ENCODE measurements at regions not wholly inside any gene's neighbourhood (a gene's known extent, or its start where the extent isn't known, plus 50 kb on each side); places are given as distances from the start of the nearest gene placed in this dataset.

- WGBS (ENCODE audit: low lambda C conversion rate, missing lambda C conversion rate): 58% methylated on average over 3 of the region's 3 CpGs
- no peak overlapping the region for H2AFZ ChIP-seq
- TF ChIP-seq EZH2phosphoT487 (IDR thresholded peaks at IDR 0.05; ENCODE audit: low read depth, severe bottlenecking, unreplicated experiment): no peak
- no peak for TF ChIP-seq EZH2 (IDR thresholded peaks at IDR 0.05; ENCODE audit: borderline replicate concordance)
- no peak for TF ChIP-seq CTCF (IDR thresholded peaks at IDR 0.05; ENCODE audit: poor library complexity)
Measured at GRCh38 chr12:43267818-43268217, 284.2 kb downstream of the ADAMTS20 start.

GRCh38 chr12:43261701-43262100 lies 290.3 kb downstream of the ADAMTS20 start:
- Histone ChIP-seq H2AFZ (no peak overlapping the region), H3K4me3 (no peak overlapping the region), H3K9me3 (ENCODE audit: low read depth) (no peaks in the 10 kb centered on the region), H3K4me2 (no peak overlapping the region), H3K9me2 (replicated peaks; ENCODE audit: insufficient read depth) (no peaks in the 10 kb centered on the region), H3K27ac (peak overlapping the region; percentile 9), H4K20me1 (ENCODE audit: insufficient read depth, poor library complexity, severe bottlenecking) (no peaks in the 10 kb centered on the region), H3K27me3 (no peaks in the 10 kb centered on the region), H3K4me1 (ENCODE audit: insufficient read depth) (no peaks in the 10 kb centered on the region), H3K36me3 (replicated peaks; ENCODE audit: insufficient read depth, low read depth) (no peaks in the 10 kb centered on the region), H3K79me2 (no peaks in the 10 kb centered on the region)
- WGBS (ENCODE audit: low lambda C conversion rate, missing lambda C conversion rate): 40% methylated on average over 1 of the region's 1 CpG
- TF ChIP-seq EZH2 (IDR thresholded peaks at IDR 0.05; ENCODE audit: borderline replicate concordance): no peak
- TF ChIP-seq CTCF (IDR thresholded peaks at IDR 0.05; ENCODE audit: poor library complexity): no peak
- no peak for TF ChIP-seq EZH2phosphoT487 (IDR thresholded peaks at IDR 0.05; ENCODE audit: low read depth, severe bottlenecking, unreplicated experiment)
- no peak for DNase-seq (ENCODE audit: low spot score)

More at GRCh38 chr12:43267818-43268217, 284.2 kb downstream of the ADAMTS20 start:
- Histone ChIP-seq H3K27me3 (no peaks in the 10 kb centered on the region), H3K4me2 (no peak overlapping the region), H3K27ac (no peak overlapping the region), H3K9me2 (replicated peaks; ENCODE audit: insufficient read depth) (no peaks in the 10 kb centered on the region), H3K9me3 (ENCODE audit: low read depth) (no peaks in the 10 kb centered on the region), H4K20me1 (ENCODE audit: insufficient read depth, poor library complexity, severe bottlenecking) (no peaks in the 10 kb centered on the region), H3K36me3 (replicated peaks; ENCODE audit: insufficient read depth, low read depth) (no peaks in the 10 kb centered on the region), H3K4me1 (ENCODE audit: insufficient read depth) (peaks cover 6% of the 10 kb centered on the region), H3K79me2 (no peaks in the 10 kb centered on the region), H3K4me3 (no peak overlapping the region)
- no peak for DNase-seq (ENCODE audit: low spot score)

GRCh38 chr12:43255522-43256111 lies 296.4 kb downstream of the ADAMTS20 start:
- H3K79me2 ChIP-seq: no peaks in the 10 kb centered on the region
- no peak overlapping the region for H3K4me2 ChIP-seq
- H3K27ac ChIP-seq: no peak overlapping the region
- H3K36me3 ChIP-seq (replicated peaks; ENCODE audit: insufficient read depth, low read depth): no peaks in the 10 kb centered on the region
- no peak for DNase-seq (ENCODE audit: low spot score)
- H4K20me1 ChIP-seq (ENCODE audit: insufficient read depth, poor library complexity, severe bottlenecking): no peaks in the 10 kb centered on the region
- H3K27me3 ChIP-seq: no peaks in the 10 kb centered on the region
- no peak for TF ChIP-seq EZH2 (IDR thresholded peaks at IDR 0.05; ENCODE audit: borderline replicate concordance)
- TF ChIP-seq CTCF (IDR thresholded peaks at IDR 0.05; ENCODE audit: poor library complexity): no peak
- no peak for TF ChIP-seq EZH2phosphoT487 (IDR thresholded peaks at IDR 0.05; ENCODE audit: low read depth, severe bottlenecking, unreplicated experiment)
- H2AFZ ChIP-seq: no peak overlapping the region
- no peak overlapping the region for H3K4me3 ChIP-seq
- H3K9me2 ChIP-seq (replicated peaks; ENCODE audit: insufficient read depth): no peaks in the 10 kb centered on the region
- H3K4me1 ChIP-seq (ENCODE audit: insufficient read depth): no peaks in the 10 kb centered on the region
- no peaks in the 10 kb centered on the region for H3K9me3 ChIP-seq (ENCODE audit: low read depth)

GRCh38 chr12:43252585-43252984 lies 299.4 kb downstream of the ADAMTS20 start:
- no peaks in the 10 kb centered on the region for H3K4me1 ChIP-seq (ENCODE audit: insufficient read depth)
- no peaks in the 10 kb centered on the region for H3K27me3 ChIP-seq
- no peak overlapping the region for H3K27ac ChIP-seq
- TF ChIP-seq CTCF (IDR thresholded peaks at IDR 0.05; ENCODE audit: poor library complexity): no peak
- TF ChIP-seq EZH2phosphoT487 (IDR thresholded peaks at IDR 0.05; ENCODE audit: low read depth, severe bottlenecking, unreplicated experiment): no peak
- no peak for TF ChIP-seq EZH2 (IDR thresholded peaks at IDR 0.05; ENCODE audit: borderline replicate concordance)
- 97% methylated on average over 1 of the region's 1 CpG for WGBS (ENCODE audit: low lambda C conversion rate, missing lambda C conversion rate)
- H2AFZ ChIP-seq: no peak overlapping the region
- H4K20me1 ChIP-seq (ENCODE audit: insufficient read depth, poor library complexity, severe bottlenecking): no peaks in the 10 kb centered on the region
- H3K9me2 ChIP-seq (replicated peaks; ENCODE audit: insufficient read depth): no peaks in the 10 kb centered on the region
- no peak overlapping the region for H3K4me2 ChIP-seq
- H3K79me2 ChIP-seq: no peaks in the 10 kb centered on the region
- no peak overlapping the region for H3K4me3 ChIP-seq
- H3K9me3 ChIP-seq (ENCODE audit: low read depth): no peaks in the 10 kb centered on the region
- no peaks in the 10 kb centered on the region for H3K36me3 ChIP-seq (replicated peaks; ENCODE audit: insufficient read depth, low read depth)
- DNase-seq (ENCODE audit: low spot score): no peak
